AG08395 (cell line): ENCODE measurements at regions not wholly inside any gene's neighbourhood (a gene's known extent, or its start where the extent isn't known, plus 50 kb on each side); places are given as distances from the start of the nearest gene placed in this dataset.

Experiments
- DNase-seq: peaks from one replicate; pipeline ENCODE4 v3.0.0; 2012; ENCODE audit warnings: mixed read lengths, low spot score

- DNase-seq, result no peak
Observed at GRCh38 chr4:138078751-138079520, 163.2 kb downstream of the SLC7A11 start.

- DNase-seq, result no peak
Observed at GRCh38 chr4:138078253-138078652, 163.9 kb downstream of the SLC7A11 start.

DNA sequence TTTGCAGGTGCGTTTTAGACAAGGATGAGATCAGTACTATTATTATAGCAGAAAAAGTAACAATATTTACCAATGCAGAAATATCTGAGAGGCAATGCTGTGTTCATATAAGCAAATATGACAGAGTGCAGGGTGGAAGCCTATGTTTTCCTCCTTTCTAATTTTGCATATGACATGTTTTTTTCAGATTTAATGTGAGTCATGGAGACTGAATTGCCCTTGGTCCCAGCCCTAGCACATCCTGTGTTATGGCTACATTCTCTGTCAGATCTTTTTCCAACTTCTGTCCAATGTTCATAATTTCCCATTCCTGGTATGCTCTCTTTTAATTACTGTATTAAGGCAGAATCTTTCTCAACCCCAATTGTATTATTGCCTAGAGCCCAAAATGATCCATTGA, 165.6 kb downstream of the SLC7A11 start:
- peak; percentile 27 for DNase-seq

DNA sequence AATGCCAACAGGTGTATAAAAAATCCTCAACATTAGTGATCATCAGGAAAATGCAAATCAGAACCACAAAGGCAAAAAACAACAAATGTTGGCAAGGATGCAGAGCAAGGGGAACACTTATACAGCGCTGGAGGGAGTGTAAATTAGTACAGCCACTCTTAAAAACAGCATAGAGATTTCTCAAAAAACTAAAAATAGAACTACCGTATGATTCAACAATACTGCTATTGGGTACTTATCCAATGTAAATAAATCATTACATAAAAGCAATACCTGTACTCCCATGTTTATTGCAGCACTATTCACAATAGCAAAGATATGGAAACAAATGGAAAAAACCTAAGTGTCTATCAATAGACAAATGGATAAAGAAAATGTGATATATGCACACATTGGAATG, 171.3 kb downstream of the SLC7A11 start:
- no peak for DNase-seq

GRCh38 chr4:138063581-138063980, 178.6 kb downstream of the SLC7A11 start:
- no peak for DNase-seq

DNA sequence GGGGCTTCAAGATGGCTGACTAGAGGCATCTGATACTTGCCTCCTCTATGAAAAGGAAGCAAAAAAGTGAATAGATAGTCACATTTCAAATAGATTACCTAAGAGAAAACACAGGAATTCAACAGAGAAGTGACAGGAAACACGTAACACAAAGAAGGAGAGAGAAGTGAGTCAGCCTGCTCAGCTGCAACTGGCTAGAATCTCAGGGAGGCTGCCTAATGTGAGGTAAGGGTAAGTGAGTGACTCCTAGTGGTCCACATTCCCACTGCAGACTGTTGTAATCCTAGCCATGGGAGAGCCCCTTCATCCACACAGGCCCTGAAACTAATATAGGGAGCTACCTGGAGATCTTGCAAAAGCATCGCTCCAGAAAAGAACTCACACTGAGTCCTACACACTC, 179.2 kb downstream of the SLC7A11 start:
- peak; percentile 55 for DNase-seq

- no peak for DNase-seq
Observed at GRCh38 chr4:138056541-138056940, 185.6 kb downstream of the SLC7A11 start.

- DNase-seq, result no peak
Observed at GRCh38 chr4:138055890-138056289, 186.3 kb downstream of the SLC7A11 start.

DNA sequence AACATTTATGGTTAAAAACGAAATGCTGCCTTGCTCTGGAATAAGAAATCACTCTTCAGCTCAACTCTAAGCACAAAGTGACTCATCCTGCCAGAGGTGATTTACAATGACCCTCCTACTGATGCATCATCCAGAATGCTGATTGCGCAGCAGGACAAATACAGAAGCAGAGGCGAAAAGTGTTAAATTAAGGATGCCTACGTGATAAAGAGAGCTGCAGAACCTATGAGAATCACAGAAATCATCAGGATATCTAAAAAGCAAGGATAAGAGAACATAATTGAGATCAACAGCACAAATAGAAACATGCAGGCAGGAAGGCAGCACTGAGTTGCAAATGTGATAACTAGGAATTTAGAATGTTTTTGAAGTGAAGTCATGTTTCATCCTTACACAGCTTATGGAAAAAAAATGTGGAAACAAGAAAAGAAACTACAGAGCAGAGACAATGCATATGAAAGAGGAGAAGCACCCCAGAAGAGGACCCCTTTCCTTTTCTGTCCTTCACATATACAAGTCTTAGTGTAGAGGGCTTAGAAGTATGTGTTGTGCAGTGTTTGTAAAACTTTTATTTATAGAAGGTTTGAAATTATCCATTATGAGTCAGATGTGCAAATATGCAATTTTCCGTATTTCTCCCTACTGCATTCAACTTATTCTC, 188.4 kb downstream of the SLC7A11 start:
- peak; percentile 79 for DNase-seq

GRCh38 chr4:138052806-138053632, 189.1 kb downstream of the SLC7A11 start:
- no peak for DNase-seq

DNA sequence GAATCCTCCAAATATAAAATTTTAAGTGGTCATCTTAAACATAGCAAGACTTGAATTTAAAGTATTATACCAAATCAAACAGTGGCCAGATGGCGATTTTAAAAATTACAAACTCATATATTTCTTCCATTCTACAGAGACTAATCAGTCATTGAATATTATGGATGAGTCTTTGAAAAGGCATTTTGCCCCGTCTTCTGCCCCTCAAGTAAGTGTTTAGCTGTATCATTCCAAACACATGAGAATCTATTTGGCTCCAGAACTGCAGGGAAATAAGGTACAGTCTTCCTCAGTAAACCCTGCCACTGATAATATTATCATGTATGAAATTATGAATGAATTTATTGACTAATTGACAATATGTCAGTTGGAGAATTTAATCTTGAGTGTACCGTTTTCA, 191.0 kb downstream of the SLC7A11 start:
- peak; percentile 25 for DNase-seq

DNA sequence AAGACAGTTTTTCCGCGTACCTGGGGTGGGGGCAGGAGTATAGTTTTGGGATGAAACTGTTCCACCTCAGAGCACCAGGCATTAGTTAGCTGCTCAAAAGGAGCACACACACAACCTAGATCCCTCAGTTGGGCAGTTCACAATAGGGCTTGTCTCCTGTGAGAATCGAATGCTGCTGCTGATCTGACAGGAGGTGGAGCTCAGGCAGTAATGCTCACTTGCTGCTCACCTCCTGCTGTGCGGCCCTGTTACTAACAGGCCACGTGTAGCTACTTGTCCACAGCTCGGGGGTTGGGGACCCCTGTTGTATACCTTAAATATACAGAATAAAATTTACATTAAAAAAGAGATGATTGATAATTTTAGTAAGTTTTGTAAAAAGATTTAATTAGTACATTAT, 191.5 kb downstream of the SLC7A11 start:
- DNase-seq, result no peak

DNA sequence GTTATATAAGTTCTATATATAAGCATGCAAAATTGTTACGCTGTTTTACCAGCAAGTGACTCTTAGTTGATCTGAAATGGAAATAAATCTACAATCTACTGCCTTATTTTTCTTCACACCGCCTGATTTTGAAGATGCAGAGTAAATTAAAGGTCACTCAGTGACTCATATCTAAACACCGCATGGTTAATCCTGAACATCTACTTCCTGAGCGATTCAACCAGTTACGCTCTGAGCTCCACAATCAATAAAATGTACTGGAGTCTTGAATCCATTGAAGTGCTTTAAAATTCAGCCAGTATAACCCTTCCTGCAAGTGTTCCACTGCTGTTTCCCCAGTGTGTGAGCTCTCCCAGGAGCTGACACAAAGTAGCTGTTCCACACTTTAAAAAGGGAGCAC, 192.8 kb downstream of the SLC7A11 start:
- DNase-seq, result no peak

DNA sequence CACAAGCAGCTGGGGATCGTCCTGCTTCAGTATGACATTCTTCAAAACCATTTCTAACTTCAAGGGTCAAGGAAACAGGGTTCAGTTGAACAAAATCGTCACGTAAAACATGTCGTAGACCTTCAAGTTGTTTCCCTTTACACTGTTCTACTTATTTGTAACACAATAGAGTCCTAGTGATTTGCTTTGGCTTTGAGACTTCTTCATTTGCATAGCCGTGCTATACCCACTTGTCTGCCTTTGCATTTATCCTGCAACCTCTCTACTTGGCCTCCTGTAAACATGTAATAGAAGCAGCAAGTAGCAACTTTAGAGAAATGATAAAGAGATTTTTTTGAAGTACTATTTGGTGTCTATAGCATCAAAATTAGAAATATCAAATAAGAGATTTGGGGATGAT, 194.9 kb downstream of the SLC7A11 start:
- DNase-seq, result no peak

GRCh38 chr4:138045036-138045435, 197.1 kb downstream of the SLC7A11 start:
- DNase-seq, result no peak

DNA sequence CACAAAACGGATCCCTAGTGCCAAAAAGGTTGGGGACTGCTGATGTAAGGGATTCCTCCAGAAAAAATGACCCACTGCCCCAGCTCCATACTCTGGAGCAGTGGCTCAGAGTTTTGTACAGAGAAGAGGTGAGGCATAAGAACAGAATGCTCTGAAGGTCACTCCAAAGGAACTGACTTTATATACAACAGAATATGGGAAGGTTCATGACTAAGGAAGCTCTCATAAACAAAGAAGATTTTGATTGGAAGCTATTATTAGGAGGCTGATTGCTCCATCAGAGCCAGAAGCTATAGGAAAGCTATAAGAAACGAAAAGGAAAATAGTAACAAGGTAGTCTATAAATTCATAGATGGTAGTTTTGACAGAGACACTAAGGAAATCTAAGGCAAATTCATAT, 203.1 kb downstream of the SLC7A11 start:
- no peak for DNase-seq

DNA sequence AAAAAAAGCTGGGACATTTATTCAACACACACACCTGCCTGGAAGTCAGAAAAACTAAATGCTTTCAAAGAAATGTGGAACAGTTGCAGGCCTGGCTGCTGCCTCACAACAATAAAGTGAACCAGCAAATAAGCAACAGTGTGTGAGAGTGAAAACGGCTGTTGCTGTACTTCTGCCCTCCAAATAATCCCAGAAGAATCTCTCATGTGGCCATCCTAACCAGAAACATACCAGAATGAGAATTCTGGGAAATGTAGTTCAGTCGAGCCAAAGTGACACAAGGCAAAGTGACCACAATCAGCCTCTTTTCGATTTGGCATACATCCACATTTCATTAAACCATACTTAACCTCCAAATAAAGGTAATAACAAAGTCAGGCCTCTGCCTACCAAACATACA, 204.5 kb downstream of the SLC7A11 start:
- peak; percentile 68 for DNase-seq

- DNase-seq, result peak; percentile 79
Observed at GRCh38 chr4:138035781-138036258, 206.3 kb downstream of the SLC7A11 start.

GRCh38 chr4:138034871-138035270, 207.3 kb downstream of the SLC7A11 start:
- DNase-seq, result peak; percentile 17

DNA sequence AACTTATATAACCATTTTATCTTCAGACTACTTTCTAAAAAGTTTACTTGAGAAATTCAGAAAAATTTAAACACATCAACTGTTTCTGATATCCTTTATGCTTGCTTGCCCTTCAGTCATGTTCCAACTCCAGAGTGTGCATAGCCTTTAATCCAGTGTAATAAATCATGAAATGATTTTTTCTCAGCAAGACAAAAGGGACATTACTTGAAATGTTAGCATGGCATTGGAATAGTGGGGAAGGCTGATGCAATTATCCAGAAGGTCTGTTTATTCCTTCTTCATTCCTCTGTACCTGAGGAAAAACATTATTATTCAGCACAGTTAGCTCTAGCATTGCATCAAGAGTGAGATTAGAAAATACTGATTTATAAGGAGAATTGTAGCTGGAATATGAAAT, 209.9 kb downstream of the SLC7A11 start:
- DNase-seq, result no peak

- no peak for DNase-seq
Observed at GRCh38 chr4:138030375-138030774, 211.8 kb downstream of the SLC7A11 start.

- no peak for DNase-seq
Observed at GRCh38 chr4:138028923-138029322, 213.2 kb downstream of the SLC7A11 start.
